ENCODE measurements at regions not wholly inside any gene's neighbourhood (a gene's known extent, or its start where the extent isn't known, plus 50 kb on each side); places are given as distances from the start of the nearest gene placed in this dataset.
"Not testable (repeated sequence)": the region's sequence is repeated elsewhere in the genome, so short reads cannot be mapped to it uniquely, and the experiment has no call there.

- H3K4me1 ChIP-seq (ENCODE audit: control insufficient read depth in 2 of 2, insufficient read depth in 2 of 2, low read length in 2 of 2); H3K36me3 Mint-ChIP-seq; H3K27ac Mint-ChIP-seq; DNase-seq; intact Hi-C loops (cut with micrococcal nuclease); H3K4me1 Mint-ChIP-seq; H3K9me3 Mint-ChIP-seq; CTCF ChIA-PET; H3K27ac ChIP-seq (ENCODE audit: low read depth, low read length); H3K27me3 ChIP-seq (ENCODE audit: control insufficient read depth in 2 of 2, insufficient read depth in 2 of 2, low read length in 2 of 2); H3K36me3 ChIP-seq (ENCODE audit: control insufficient read depth in 2 of 3, insufficient read depth in 3 of 3, low read length in 3 of 3); H3K9me3 ChIP-seq (ENCODE audit: control insufficient read depth in 2 of 3, low read length in 3 of 3); ATAC-seq; H3K4me3 Mint-ChIP-seq; POLR2A ChIA-PET; H3K4me3 ChIP-seq (ENCODE audit: low read length): not testable (repeated sequence)
- peaks cover 0 to 20% (median 15%) of the 10 kb centered on the region in 5 donors for H3K27me3 Mint-ChIP-seq
These were observed 1162.0 kb downstream of the RPIA start for GRCh38 chr2:89853427-89853826.

GRCh38 chr2:89855752-89856151 is 1164.3 kb downstream of the RPIA start:
- H3K9me3 ChIP-seq (ENCODE audit: control insufficient read depth in 2 of 3, low read length in 3 of 3); H3K4me3 ChIP-seq (ENCODE audit: low read length); H3K27ac Mint-ChIP-seq; H3K4me3 Mint-ChIP-seq; H3K4me1 Mint-ChIP-seq; DNase-seq; H3K36me3 Mint-ChIP-seq; H3K9me3 Mint-ChIP-seq; H3K36me3 ChIP-seq (ENCODE audit: control insufficient read depth in 2 of 3, insufficient read depth in 3 of 3, low read length in 3 of 3); ATAC-seq; H3K27ac ChIP-seq (ENCODE audit: low read depth, low read length); H3K27me3 Mint-ChIP-seq; H3K4me1 ChIP-seq (ENCODE audit: control insufficient read depth in 2 of 2, insufficient read depth in 2 of 2, low read length in 2 of 2); CTCF ChIA-PET; H3K27me3 ChIP-seq (ENCODE audit: control insufficient read depth in 2 of 2, insufficient read depth in 2 of 2, low read length in 2 of 2); POLR2A ChIA-PET; intact Hi-C loops (cut with micrococcal nuclease): not testable (repeated sequence)

GRCh38 chr2:89856305-89856704 is 1164.8 kb downstream of the RPIA start:
- H3K4me1 Mint-ChIP-seq; DNase-seq; H3K9me3 Mint-ChIP-seq; CTCF ChIA-PET; H3K27me3 ChIP-seq (ENCODE audit: control insufficient read depth in 2 of 2, insufficient read depth in 2 of 2, low read length in 2 of 2); POLR2A ChIA-PET; H3K27me3 Mint-ChIP-seq; H3K9me3 ChIP-seq (ENCODE audit: control insufficient read depth in 2 of 3, low read length in 3 of 3); H3K4me3 ChIP-seq (ENCODE audit: low read length); H3K4me3 Mint-ChIP-seq; H3K4me1 ChIP-seq (ENCODE audit: control insufficient read depth in 2 of 2, insufficient read depth in 2 of 2, low read length in 2 of 2); ATAC-seq; H3K36me3 Mint-ChIP-seq; H3K36me3 ChIP-seq (ENCODE audit: control insufficient read depth in 2 of 3, insufficient read depth in 3 of 3, low read length in 3 of 3); intact Hi-C loops (cut with micrococcal nuclease); H3K27ac Mint-ChIP-seq; H3K27ac ChIP-seq (ENCODE audit: low read depth, low read length): not testable (repeated sequence)

GRCh38 chr2:89862164-89862563 is 1170.7 kb downstream of the RPIA start:
- H3K4me3 ChIP-seq (ENCODE audit: low read length); CTCF ChIA-PET; H3K27me3 ChIP-seq (ENCODE audit: control insufficient read depth in 2 of 2, insufficient read depth in 2 of 2, low read length in 2 of 2); H3K4me3 Mint-ChIP-seq; DNase-seq; H3K9me3 ChIP-seq (ENCODE audit: control insufficient read depth in 2 of 3, low read length in 3 of 3); H3K27me3 Mint-ChIP-seq; H3K27ac Mint-ChIP-seq; H3K36me3 ChIP-seq (ENCODE audit: control insufficient read depth in 2 of 3, insufficient read depth in 3 of 3, low read length in 3 of 3); H3K9me3 Mint-ChIP-seq; H3K27ac ChIP-seq (ENCODE audit: low read depth, low read length); H3K4me1 ChIP-seq (ENCODE audit: control insufficient read depth in 2 of 2, insufficient read depth in 2 of 2, low read length in 2 of 2); ATAC-seq; POLR2A ChIA-PET; intact Hi-C loops (cut with micrococcal nuclease); H3K36me3 Mint-ChIP-seq; H3K4me1 Mint-ChIP-seq: not testable (repeated sequence)

- H3K27me3 ChIP-seq (ENCODE audit: control insufficient read depth in 2 of 2, insufficient read depth in 2 of 2, low read length in 2 of 2); H3K4me3 ChIP-seq (ENCODE audit: low read length); DNase-seq; H3K27me3 Mint-ChIP-seq; H3K9me3 Mint-ChIP-seq; POLR2A ChIA-PET; H3K9me3 ChIP-seq (ENCODE audit: control insufficient read depth in 2 of 3, low read length in 3 of 3); H3K27ac Mint-ChIP-seq; H3K4me1 ChIP-seq (ENCODE audit: control insufficient read depth in 2 of 2, insufficient read depth in 2 of 2, low read length in 2 of 2); H3K4me1 Mint-ChIP-seq; H3K36me3 Mint-ChIP-seq; H3K27ac ChIP-seq (ENCODE audit: low read depth, low read length); H3K4me3 Mint-ChIP-seq; H3K36me3 ChIP-seq (ENCODE audit: control insufficient read depth in 2 of 3, insufficient read depth in 3 of 3, low read length in 3 of 3); intact Hi-C loops (cut with micrococcal nuclease); CTCF ChIA-PET; ATAC-seq: not testable (repeated sequence)
These were observed 1171.7 kb downstream of the RPIA start for GRCh38 chr2:89863209-89863608.

GRCh38 chr2:89874810-89875595 is 1183.5 kb downstream of the RPIA start:
- H3K27ac Mint-ChIP-seq; intact Hi-C loops (cut with micrococcal nuclease); H3K4me3 Mint-ChIP-seq; H3K9me3 Mint-ChIP-seq; DNase-seq; ATAC-seq; H3K27ac ChIP-seq (ENCODE audit: low read depth, low read length); H3K36me3 ChIP-seq (ENCODE audit: control insufficient read depth in 2 of 3, insufficient read depth in 3 of 3, low read length in 3 of 3); H3K9me3 ChIP-seq (ENCODE audit: control insufficient read depth in 2 of 3, low read length in 3 of 3); H3K27me3 Mint-ChIP-seq; H3K27me3 ChIP-seq (ENCODE audit: control insufficient read depth in 2 of 2, insufficient read depth in 2 of 2, low read length in 2 of 2); H3K4me3 ChIP-seq (ENCODE audit: low read length); H3K4me1 ChIP-seq (ENCODE audit: control insufficient read depth in 2 of 2, insufficient read depth in 2 of 2, low read length in 2 of 2); H3K36me3 Mint-ChIP-seq; POLR2A ChIA-PET; H3K4me1 Mint-ChIP-seq; CTCF ChIA-PET: not testable (repeated sequence)

GRCh38 chr2:89876445-89876844 is 1185.0 kb downstream of the RPIA start:
- intact Hi-C loops (cut with micrococcal nuclease); H3K9me3 Mint-ChIP-seq; H3K27ac Mint-ChIP-seq; H3K4me1 Mint-ChIP-seq; H3K27me3 ChIP-seq (ENCODE audit: control insufficient read depth in 2 of 2, insufficient read depth in 2 of 2, low read length in 2 of 2); CTCF ChIA-PET; H3K4me3 ChIP-seq (ENCODE audit: low read length); H3K27ac ChIP-seq (ENCODE audit: low read depth, low read length); H3K4me3 Mint-ChIP-seq; H3K4me1 ChIP-seq (ENCODE audit: control insufficient read depth in 2 of 2, insufficient read depth in 2 of 2, low read length in 2 of 2); H3K36me3 Mint-ChIP-seq; POLR2A ChIA-PET; H3K9me3 ChIP-seq (ENCODE audit: control insufficient read depth in 2 of 3, low read length in 3 of 3); H3K27me3 Mint-ChIP-seq; DNase-seq; H3K36me3 ChIP-seq (ENCODE audit: control insufficient read depth in 2 of 3, insufficient read depth in 3 of 3, low read length in 3 of 3): not testable (repeated sequence)
- ATAC-seq = peak; percentile 49
